CD4-positive, alpha-beta T cell (primary cell): ENCODE measurements at regions not wholly inside any gene's neighbourhood (a gene's known extent, or its start where the extent isn't known, plus 50 kb on each side); places are given as distances from the start of the nearest gene placed in this dataset.

Source experiments
- ATAC-seq: fragments of 200-7000 bp; cut with Tn5 transposase; one replicate; pipeline ENCODE4 v1.10.0; 2022; ENCODE audit warnings: mild to moderate bottlenecking; ENCODE audit not compliant: poor library complexity
- CTCF ChIA-PET: fragments of 350-600 bp; sonication (Branson Sonifier 250); formaldehyde crosslinking; loops from one replicate; lab custom pipeline; 2021; ENCODE audit warnings: antibody characterized with exemption, inconsistent platforms; lab: Charles Lee
- POLR2A ChIA-PET: fragments of 350-600 bp; sonication (Branson Sonifier 250); formaldehyde crosslinking; loops from one replicate; lab custom pipeline; 2021; ENCODE audit warnings: antibody characterized with exemption, inconsistent platforms; lab: Charles Lee
- DNase-seq, 14 experiments: peaks; one replicate each; pipeline ENCODE4 v3.0.0-alpha.2; 2013 to 2020; ENCODE audit warnings: mixed read lengths in 2 of 14
- H3K27ac ChIP-seq, 2 donors: one replicate each; pipeline versions ENCODE4 v1.5.1 to v1.7.0; 2013; ENCODE audit warnings: low read length in 2 of 2, low read depth in 1 of 2, mild to moderate bottlenecking in 1 of 2
- H3K27me3 ChIP-seq, 2 experiments: 1 replicate in 1 of 2; 2 replicates in 1 of 2; pipeline versions ENCODE4 v1.6.1 to v1.7.0; 2013; ENCODE audit warnings: low read length in 2 of 2, control low read depth in 1 of 2, mild to moderate bottlenecking in 1 of 2, moderate library complexity in 1 of 2; ENCODE audit not compliant: insufficient read depth in 2 of 2, control insufficient read depth in 1 of 2
- H3K36me3 ChIP-seq: one replicate; pipeline ENCODE4 v1.6.1; 2013; ENCODE audit warnings: low read length, control low read depth; ENCODE audit not compliant: insufficient read depth
- H3K4me1 ChIP-seq: one replicate; pipeline ENCODE4 v1.6.1; 2013; ENCODE audit warnings: low read length, control low read depth; ENCODE audit not compliant: insufficient read depth
- H3K4me3 ChIP-seq: one replicate; pipeline ENCODE4 v1.5.1; 2013; ENCODE audit warnings: mild to moderate bottlenecking, low read length, moderate library complexity
- H3K9me3 ChIP-seq, 2 experiments: 1 replicate in 1 of 2; 2 replicates in 1 of 2; pipeline versions ENCODE4 v1.6.1 to v1.7.0; 2013; ENCODE audit warnings: low read length in 2 of 2, mild to moderate bottlenecking in 2 of 2, control low read depth in 1 of 2, moderate library complexity in 1 of 2; ENCODE audit not compliant: control insufficient read depth in 1 of 2, insufficient read depth in 1 of 2
- H3K27ac Mint-ChIP-seq: one replicate; pipeline ENCODE4 v1.8.0; 2020; ENCODE audit warnings: mixed read lengths
- H3K27me3 Mint-ChIP-seq: one replicate; pipeline ENCODE4 v1.8.0; 2021; ENCODE audit warnings: mixed read lengths
- H3K36me3 Mint-ChIP-seq: one replicate; pipeline ENCODE4 v1.8.0; 2021; ENCODE audit warnings: low read depth, mixed read lengths
- H3K4me1 Mint-ChIP-seq: one replicate; pipeline ENCODE4 v1.8.0; 2021; ENCODE audit warnings: low read depth, mixed read lengths
- H3K4me3 Mint-ChIP-seq: one replicate; pipeline ENCODE4 v1.8.0; 2020; ENCODE audit warnings: mild to moderate bottlenecking, mixed read lengths
- H3K9me3 Mint-ChIP-seq: one replicate; pipeline ENCODE4 v1.8.0; 2020; ENCODE audit warnings: mixed read lengths
- CTCF ChIP-seq: fragments of 200-600 bp; IDR thresholded peaks from one replicate; pipeline ENCODE4 v1.8.0; 2022; ENCODE audit warnings: antibody characterized with exemption, mild to moderate bottlenecking
- intact Hi-C, 2 experiments: fragments of 100-400 bp; cut with DNase I in 1 of 2; cut with micrococcal nuclease in 1 of 2; formaldehyde crosslinking; loops; one replicate each; pipeline versions ENCODE4 v1.15.1 to v1.9.0; 2023 to 2025; cut with DNase I, micrococcal nuclease

DNA sequence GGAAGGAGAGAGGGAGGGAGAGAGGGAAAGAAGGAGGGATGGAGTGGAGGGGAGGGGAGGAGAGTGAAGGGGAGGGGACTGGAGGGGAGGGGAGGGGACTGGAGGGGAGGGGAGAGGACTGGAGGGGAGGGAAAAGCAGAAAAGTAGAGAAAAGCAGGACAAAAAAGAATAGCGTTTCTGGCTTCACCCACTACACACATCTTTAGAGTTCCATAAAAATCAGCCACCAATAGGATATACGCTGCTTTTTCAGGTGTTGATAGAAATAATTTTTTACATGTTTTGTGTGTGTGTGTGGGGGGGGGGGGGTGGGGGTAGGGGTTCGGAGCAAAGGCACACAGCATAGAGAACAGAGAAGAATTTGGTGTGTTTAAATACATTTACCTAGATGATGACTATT lies 1259.1 kb downstream of the EPHA7 start:
- CTCF ChIA-PET: no interaction called here
- POLR2A ChIA-PET: no interaction called here
- H3K27ac ChIP-seq: no peak overlapping the region
- H3K27me3 ChIP-seq: no peaks in the 10 kb centered on the region
- Mint-ChIP-seq H3K36me3 (no peaks in the 10 kb centered on the region), H3K27me3 (no peaks in the 10 kb centered on the region), H3K4me1 (no peaks in the 10 kb centered on the region), H3K27ac (no peak overlapping the region), H3K4me3 (no peak overlapping the region), H3K9me3 (peaks cover 12% of the 10 kb centered on the region)
- H3K4me3 ChIP-seq: no peak overlapping the region
- no peaks in the 10 kb centered on the region for H3K36me3 ChIP-seq
- intact Hi-C loops: no loop called here
- DNase-seq (no peak), ATAC-seq (no peak)
- no peaks in the 10 kb centered on the region for H3K4me1 ChIP-seq
- H3K9me3 ChIP-seq: no peaks in the 10 kb centered on the region
- no peak for TF ChIP-seq CTCF

- ATAC-seq: no peak
- Mint-ChIP-seq H3K27me3 (no peaks in the 10 kb centered on the region), H3K9me3 (peaks cover 9% of the 10 kb centered on the region), H3K4me3 (no peak overlapping the region), H3K27ac (no peak overlapping the region), H3K36me3 (no peaks in the 10 kb centered on the region), H3K4me1 (no peaks in the 10 kb centered on the region)
- no peak for TF ChIP-seq CTCF
- Histone ChIP-seq H3K27ac (no peak overlapping the region), H3K36me3 (no peaks in the 10 kb centered on the region), H3K9me3 (no peaks in the 10 kb centered on the region), H3K4me3 (no peak overlapping the region), H3K4me1 (no peaks in the 10 kb centered on the region), H3K27me3 (no peaks in the 10 kb centered on the region)
- DNase-seq: no peak
- intact Hi-C loops: no loop called here
- ChIA-PET POLR2A (no interaction called here), CTCF (no interaction called here)
Measured at GRCh38 chr6:92159046-92159445, 1260.3 kb downstream of the EPHA7 start.

DNA sequence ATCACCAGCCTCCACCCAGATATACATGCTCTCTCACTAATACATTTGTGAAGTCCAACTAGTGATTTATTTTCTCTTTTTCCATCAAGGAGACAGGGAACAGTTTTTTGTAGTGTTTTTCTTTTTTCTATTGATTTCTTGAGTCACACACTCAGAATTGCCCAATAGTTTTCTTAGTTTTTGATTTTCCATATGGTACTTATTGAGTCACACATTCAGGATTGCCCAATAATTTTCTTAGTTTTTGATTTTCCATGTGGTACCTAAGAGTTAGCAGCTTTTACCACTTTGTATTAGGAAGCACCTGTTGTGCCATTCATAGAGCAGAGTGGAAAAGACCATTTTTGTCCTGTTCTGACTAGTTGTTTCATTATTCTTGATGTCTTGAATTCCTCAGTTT lies 1268.8 kb downstream of the EPHA7 start:
- H3K4me1 ChIP-seq: no peaks in the 10 kb centered on the region
- no peak overlapping the region for H3K4me3 Mint-ChIP-seq
- DNase-seq (no peak), ATAC-seq (no peak)
- intact Hi-C loops: no loop called here
- H3K27ac ChIP-seq: no peak overlapping the region
- H3K27me3 ChIP-seq: no peaks in the 10 kb centered on the region
- no peak overlapping the region for H3K27ac Mint-ChIP-seq
- POLR2A ChIA-PET: no interaction called here
- no peaks in the 10 kb centered on the region for H3K36me3 Mint-ChIP-seq
- no peak overlapping the region for H3K4me3 ChIP-seq
- no peak for TF ChIP-seq CTCF
- CTCF ChIA-PET: no interaction called here
- H3K9me3 ChIP-seq: no peaks in the 10 kb centered on the region
- H3K9me3 Mint-ChIP-seq: peaks cover under 1% of the 10 kb centered on the region
- H3K27me3 Mint-ChIP-seq: no peaks in the 10 kb centered on the region
- H3K4me1 Mint-ChIP-seq: no peaks in the 10 kb centered on the region
- no peaks in the 10 kb centered on the region for H3K36me3 ChIP-seq
